Activated CD4-positive, alpha-beta memory T cell treated with anti-CD3 and anti-CD28 coated beads, Interleukin-2, amount 10 ng/mL, durations not matched to agents 7 days and 5 days (primary cell): ENCODE measurements at regions not wholly inside any gene's neighbourhood (a gene's known extent, or its start where the extent isn't known, plus 50 kb on each side); places are given as distances from the start of the nearest gene placed in this dataset.
"Not testable (repeated sequence)": the region's sequence is repeated elsewhere in the genome, so short reads cannot be mapped to it uniquely, and the experiment has no call there.

Source experiments
- CTCF ChIA-PET: fragments of 350-600 bp; sonication (Branson Sonifier 250); formaldehyde crosslinking; loops from one replicate; lab custom pipeline; 2021; ENCODE audit warnings: antibody characterized with exemption, inconsistent platforms; lab: Charles Lee
- POLR2A ChIA-PET: fragments of 350-600 bp; sonication (Branson Sonifier 250); formaldehyde crosslinking; loops from one replicate; lab custom pipeline; 2021; ENCODE audit warnings: antibody characterized with exemption; lab: Charles Lee
- DNase-seq: peaks from one replicate; pipeline ENCODE4 v3.0.0-alpha.2; 2020
- H3K27ac Mint-ChIP-seq: one replicate; pipeline ENCODE4 v1.8.0; 2021; ENCODE audit warnings: mild to moderate bottlenecking, mixed read lengths
- H3K27me3 Mint-ChIP-seq: one replicate; pipeline ENCODE4 v1.8.0; 2021; ENCODE audit warnings: mixed read lengths
- H3K36me3 Mint-ChIP-seq: one replicate; pipeline ENCODE4 v1.8.0; 2021; ENCODE audit warnings: low read depth, mixed read lengths
- H3K4me1 Mint-ChIP-seq: one replicate; pipeline ENCODE4 v1.8.0; 2021; ENCODE audit warnings: mixed read lengths
- H3K4me3 Mint-ChIP-seq: one replicate; pipeline ENCODE4 v1.8.0; 2021; ENCODE audit warnings: mild to moderate bottlenecking, mixed read lengths
- H3K9me3 Mint-ChIP-seq: one replicate; pipeline ENCODE4 v1.8.0; 2021; ENCODE audit warnings: mixed read lengths

GRCh38 chr1:65629788-65630187, 162.9 kb upstream of the PDE4B start:
- Mint-ChIP-seq H3K27me3 (peaks cover 2% of the 10 kb centered on the region), H3K27ac (no peak overlapping the region), H3K4me1 (no peaks in the 10 kb centered on the region), H3K4me3 (no peak overlapping the region), H3K9me3 (no peaks in the 10 kb centered on the region), H3K36me3 (no peaks in the 10 kb centered on the region)
- POLR2A ChIA-PET: no interaction called here
- CTCF ChIA-PET: no interaction called here
- no peak for DNase-seq

DNA sequence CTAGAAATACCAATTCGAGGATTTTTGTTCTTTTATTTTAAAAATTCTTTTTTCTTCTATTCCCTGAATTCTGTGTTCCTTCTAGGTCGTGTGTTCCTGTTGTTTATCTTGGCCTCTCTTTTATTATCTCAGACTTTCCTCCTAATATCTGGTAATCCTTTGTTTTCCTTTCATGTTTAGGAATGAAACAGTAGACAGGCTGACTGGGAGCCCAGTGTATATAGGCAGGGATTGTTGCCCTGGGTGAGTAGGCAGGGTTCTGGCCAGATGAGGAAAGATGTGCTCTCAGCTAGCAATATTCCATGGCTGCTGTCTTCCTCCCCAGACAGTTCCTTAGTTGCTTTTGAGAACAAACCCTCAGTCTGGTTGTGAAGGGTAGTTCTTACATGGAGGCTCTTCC, 161.8 kb upstream of the PDE4B start:
- Mint-ChIP-seq H3K4me1 (no peaks in the 10 kb centered on the region), H3K9me3 (no peaks in the 10 kb centered on the region), H3K27me3 (peaks cover 2% of the 10 kb centered on the region), H3K4me3 (no peak overlapping the region), H3K27ac (no peak overlapping the region), H3K36me3 (no peaks in the 10 kb centered on the region)
- ChIA-PET CTCF (no interaction called here), POLR2A (no interaction called here)
- no peak for DNase-seq

DNA sequence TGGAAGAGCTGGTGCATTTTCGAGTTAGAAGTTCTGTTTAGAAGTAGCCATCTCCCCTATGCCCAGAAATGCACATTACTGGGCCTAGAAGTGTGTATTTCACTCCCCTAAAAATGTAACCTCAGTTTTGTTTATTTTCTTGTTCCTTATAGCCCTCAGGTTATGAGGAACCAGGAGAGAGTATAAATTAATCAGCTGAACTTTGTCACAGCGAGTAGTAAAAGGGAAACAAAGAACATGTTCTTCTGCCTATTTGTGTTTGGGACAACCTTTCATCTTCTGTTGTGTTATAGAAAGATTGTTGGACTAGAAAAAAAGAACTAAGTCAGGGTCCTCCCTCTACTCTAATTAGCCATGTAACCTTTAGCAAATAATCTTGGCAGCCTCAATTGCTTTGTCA, 160.5 kb upstream of the PDE4B start:
- ChIA-PET POLR2A (no interaction called here), CTCF (no interaction called here)
- Mint-ChIP-seq H3K36me3 (no peaks in the 10 kb centered on the region), H3K4me1 (no peaks in the 10 kb centered on the region), H3K9me3 (no peaks in the 10 kb centered on the region), H3K4me3 (no peak overlapping the region), H3K27me3 (peaks cover 2% of the 10 kb centered on the region), H3K27ac (no peak overlapping the region)
- no peak for DNase-seq

GRCh38 chr1:65640046-65640445, 152.6 kb upstream of the PDE4B start:
- Mint-ChIP-seq H3K9me3 (no peaks in the 10 kb centered on the region), H3K27me3 (peaks cover 6% of the 10 kb centered on the region), H3K4me3 (no peak overlapping the region), H3K4me1 (no peaks in the 10 kb centered on the region), H3K36me3 (no peaks in the 10 kb centered on the region), H3K27ac (no peak overlapping the region)
- POLR2A ChIA-PET: no interaction called here
- CTCF ChIA-PET: no interaction called here
- no peak for DNase-seq

DNA sequence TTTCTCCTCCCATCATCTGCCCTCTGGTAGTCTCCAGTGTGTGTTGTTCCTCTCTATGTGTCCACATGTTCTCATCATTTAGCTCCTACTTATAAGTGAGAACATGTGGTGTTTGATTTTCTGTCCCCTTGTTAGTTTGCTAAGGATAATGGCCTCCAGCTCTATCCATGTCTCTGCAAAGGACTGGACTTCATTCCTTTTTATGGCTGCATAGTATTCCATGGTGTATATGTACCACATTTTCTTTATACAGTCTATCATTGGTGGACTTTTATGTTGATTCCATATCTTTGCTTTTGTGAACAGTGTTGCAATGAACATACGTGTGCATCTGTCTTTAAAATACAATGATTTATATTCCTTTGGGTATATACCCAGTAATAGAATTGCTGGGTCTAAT, 143.5 kb upstream of the PDE4B start:
- H3K27me3 Mint-ChIP-seq: not testable (repeated sequence)

GRCh38 chr1:65650682-65651081, 142.0 kb upstream of the PDE4B start:
- H3K4me1 Mint-ChIP-seq: no peaks in the 10 kb centered on the region
- no peak overlapping the region for H3K27ac Mint-ChIP-seq
- POLR2A ChIA-PET: no interaction called here
- no peak overlapping the region for H3K4me3 Mint-ChIP-seq
- peaks cover 17% of the 10 kb centered on the region for H3K27me3 Mint-ChIP-seq
- CTCF ChIA-PET: no interaction called here
- H3K9me3 Mint-ChIP-seq: peaks cover 6% of the 10 kb centered on the region
- no peaks in the 10 kb centered on the region for H3K36me3 Mint-ChIP-seq
- DNase-seq: no peak

More for the DNA sequence above, 143.5 kb upstream of the PDE4B start:
- POLR2A ChIA-PET, CTCF ChIA-PET, H3K4me3 Mint-ChIP-seq, H3K27ac Mint-ChIP-seq, H3K36me3 Mint-ChIP-seq, H3K9me3 Mint-ChIP-seq, DNase-seq, H3K4me1 Mint-ChIP-seq: not testable (repeated sequence)

GRCh38 chr1:65654526-65654925, 138.2 kb upstream of the PDE4B start:
- H3K4me3 Mint-ChIP-seq, H3K9me3 Mint-ChIP-seq, CTCF ChIA-PET, H3K4me1 Mint-ChIP-seq, H3K36me3 Mint-ChIP-seq, DNase-seq, POLR2A ChIA-PET, H3K27ac Mint-ChIP-seq: not testable (repeated sequence)
- H3K27me3 Mint-ChIP-seq: peaks cover 19% of the 10 kb centered on the region

- DNase-seq, H3K36me3 Mint-ChIP-seq, POLR2A ChIA-PET, H3K4me1 Mint-ChIP-seq, H3K9me3 Mint-ChIP-seq, H3K27ac Mint-ChIP-seq, H3K4me3 Mint-ChIP-seq: not testable (repeated sequence)
- H3K27me3 Mint-ChIP-seq: peaks cover 23% of the 10 kb centered on the region
- CTCF ChIA-PET: interaction anchor here (0.6 kb wide), 1 partner anchor 450 kb away, joined by 4 read pairs; no protein-coding TSS in a partner anchor
These were observed 135.1 kb upstream of the PDE4B start for GRCh38 chr1:65657609-65658008.

GRCh38 chr1:65658122-65658521, 134.6 kb upstream of the PDE4B start:
- no peaks in the 10 kb centered on the region for H3K4me1 Mint-ChIP-seq
- CTCF ChIA-PET: interaction anchor here (0.6 kb wide), 1 partner anchor 451 kb away, joined by 4 read pairs; no protein-coding TSS in a partner anchor
- H3K9me3 Mint-ChIP-seq: peaks cover 2% of the 10 kb centered on the region
- H3K36me3 Mint-ChIP-seq: no peaks in the 10 kb centered on the region
- no peak for DNase-seq
- peaks cover 27% of the 10 kb centered on the region for H3K27me3 Mint-ChIP-seq
- no peak overlapping the region for H3K4me3 Mint-ChIP-seq
- H3K27ac Mint-ChIP-seq: no peak overlapping the region
- POLR2A ChIA-PET: no interaction called here

DNA sequence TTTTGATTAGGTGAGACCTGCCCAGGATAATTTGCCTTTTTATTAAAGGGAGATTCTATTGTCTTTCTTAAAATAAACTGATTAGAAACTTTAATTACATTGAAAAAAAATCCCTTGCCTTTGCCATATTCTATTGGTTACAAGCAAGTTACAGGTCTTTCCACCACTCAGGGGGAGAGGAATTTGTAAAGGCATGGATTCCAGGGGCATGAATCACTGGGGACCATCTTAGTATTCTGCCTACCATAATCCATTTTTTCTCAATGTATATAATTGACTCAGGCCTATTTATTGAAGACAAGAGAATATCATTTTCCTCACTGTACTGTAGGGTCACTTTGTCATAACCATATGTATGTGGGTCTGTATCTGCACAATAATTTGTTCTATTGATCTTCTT, 124.3 kb upstream of the PDE4B start:
- no peaks in the 10 kb centered on the region for H3K4me1 Mint-ChIP-seq
- ChIA-PET CTCF (no interaction called here), POLR2A (no interaction called here)
- H3K4me3 Mint-ChIP-seq: no peak overlapping the region
- H3K27ac Mint-ChIP-seq: no peak overlapping the region
- no peaks in the 10 kb centered on the region for H3K36me3 Mint-ChIP-seq
- no peak for DNase-seq
- peaks cover 2% of the 10 kb centered on the region for H3K9me3 Mint-ChIP-seq
- peaks cover under 1% of the 10 kb centered on the region for H3K27me3 Mint-ChIP-seq

- Mint-ChIP-seq H3K27ac (no peak overlapping the region), H3K9me3 (peaks cover 2% of the 10 kb centered on the region), H3K4me3 (no peak overlapping the region), H3K36me3 (no peaks in the 10 kb centered on the region), H3K27me3 (no peaks in the 10 kb centered on the region), H3K4me1 (no peaks in the 10 kb centered on the region)
- POLR2A ChIA-PET: no interaction called here
- DNase-seq: no peak
- CTCF ChIA-PET: no interaction called here
These were observed 122.2 kb upstream of the PDE4B start for GRCh38 chr1:65670518-65670917.

GRCh38 chr1:65674522-65674921, 118.2 kb upstream of the PDE4B start:
- no peaks in the 10 kb centered on the region for H3K36me3 Mint-ChIP-seq
- POLR2A ChIA-PET: no interaction called here
- H3K4me1 Mint-ChIP-seq: no peaks in the 10 kb centered on the region

GRCh38 chr1:65679773-65680172, 112.9 kb upstream of the PDE4B start:
- CTCF ChIA-PET: no interaction called here
- POLR2A ChIA-PET: no interaction called here
- H3K4me1 Mint-ChIP-seq: no peaks in the 10 kb centered on the region
- DNase-seq: no peak
- H3K36me3 Mint-ChIP-seq: no peaks in the 10 kb centered on the region
- no peak overlapping the region for H3K4me3 Mint-ChIP-seq
- no peak overlapping the region for H3K27ac Mint-ChIP-seq
- H3K27me3 Mint-ChIP-seq: peaks cover 15% of the 10 kb centered on the region
- no peaks in the 10 kb centered on the region for H3K9me3 Mint-ChIP-seq

More at GRCh38 chr1:65674522-65674921, 118.2 kb upstream of the PDE4B start:
- no peak for DNase-seq
- no peak overlapping the region for H3K4me3 Mint-ChIP-seq
- no peaks in the 10 kb centered on the region for H3K9me3 Mint-ChIP-seq
- H3K27ac Mint-ChIP-seq: no peak overlapping the region
- CTCF ChIA-PET: no interaction called here
- no peaks in the 10 kb centered on the region for H3K27me3 Mint-ChIP-seq

DNA sequence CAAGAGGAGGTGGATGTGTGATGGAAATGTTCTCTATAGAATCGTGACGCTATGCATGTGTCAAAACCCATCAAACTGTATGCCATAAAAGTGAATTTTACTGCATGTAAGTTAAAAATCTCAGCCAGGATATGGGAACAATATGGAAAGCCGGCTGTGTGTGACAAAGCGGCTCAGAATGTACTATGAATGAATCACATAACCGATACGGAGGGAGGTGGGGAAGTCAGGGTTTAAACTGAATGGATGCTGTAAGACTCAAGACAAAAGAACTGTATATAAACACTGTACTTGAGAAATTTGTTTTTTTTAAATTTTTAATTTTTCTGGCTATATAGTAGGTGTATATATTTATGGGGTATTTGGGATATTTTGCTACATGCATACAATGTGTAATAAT, 111.6 kb upstream of the PDE4B start:
- H3K36me3 Mint-ChIP-seq: no peaks in the 10 kb centered on the region
- peaks cover 21% of the 10 kb centered on the region for H3K27me3 Mint-ChIP-seq
- DNase-seq: no peak
- ChIA-PET CTCF (no interaction called here), POLR2A (no interaction called here)
- no peaks in the 10 kb centered on the region for H3K9me3 Mint-ChIP-seq
- no peaks in the 10 kb centered on the region for H3K4me1 Mint-ChIP-seq
- no peak overlapping the region for H3K4me3 Mint-ChIP-seq
- H3K27ac Mint-ChIP-seq: no peak overlapping the region
